SK-MEL-5 (cell line): ENCODE measurements at regions not wholly inside any gene's neighbourhood (a gene's known extent, or its start where the extent isn't known, plus 50 kb on each side); places are given as distances from the start of the nearest gene placed in this dataset.

Experiments
- DNase-seq: peaks from one replicate; pipeline ENCODE4 v3.0.0-alpha.2; 2016; ENCODE audit warnings: low read depth, low spot score
- in situ Hi-C: cut with HindIII; loops from 2 replicates; pipeline ENCODE4 v1.10.0; 2016; ENCODE audit warnings: low sequenced_read_pairs, high pct_unique_total_duplicates, low pct_unique_long_range_greater_than_20kb

- in situ Hi-C loops, result no loop called here
- DNase-seq, result no peak
Measured at GRCh38 chr15:48058371-48058770, 62.4 kb upstream of the SLC24A5 start.

DNA sequence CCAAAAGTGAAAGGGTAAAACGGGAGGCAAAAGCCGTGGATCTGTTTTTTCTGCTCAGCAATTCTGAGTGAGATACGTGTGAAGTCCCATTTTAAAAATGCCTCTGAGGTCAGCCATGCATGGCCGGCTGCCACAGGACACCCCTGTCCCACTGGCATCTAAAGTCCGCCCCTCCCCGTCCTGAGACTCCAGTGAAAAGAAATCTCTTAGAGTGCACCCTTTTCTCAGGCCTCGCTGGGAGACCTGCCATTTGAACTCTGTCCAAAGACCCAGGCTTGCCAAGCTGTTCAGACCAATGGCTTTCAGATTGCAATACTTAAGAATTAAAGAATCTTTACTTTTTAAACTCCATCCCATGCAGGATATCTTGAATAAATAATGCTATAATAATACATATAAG lies 61.0 kb upstream of the SLC24A5 start:
- no peak for DNase-seq
- in situ Hi-C loops, result no loop called here

- no peak for DNase-seq
- in situ Hi-C loops, result no loop called here
Measured at GRCh38 chr15:48060396-48060795, 60.4 kb upstream of the SLC24A5 start.

DNA sequence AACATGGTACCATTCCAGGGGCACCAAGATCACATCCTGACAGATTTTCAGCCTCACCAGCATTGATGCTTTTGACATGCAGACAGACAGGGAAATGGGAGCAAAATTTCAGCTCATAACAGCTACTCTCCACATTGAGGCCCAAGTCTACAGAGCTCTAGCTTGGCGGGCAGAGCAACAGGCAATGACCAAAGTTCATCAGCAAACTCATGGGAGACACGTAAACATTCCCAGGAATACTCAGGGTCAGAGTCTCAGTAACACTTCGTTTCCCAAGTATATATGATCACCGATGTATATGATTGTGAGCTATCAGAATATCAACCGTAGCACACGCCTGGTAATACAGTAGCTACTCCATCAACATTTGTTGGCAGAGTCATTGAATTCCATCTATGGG lies 59.2 kb upstream of the SLC24A5 start:
- no peak for DNase-seq
- in situ Hi-C loops, result no loop called here

DNA sequence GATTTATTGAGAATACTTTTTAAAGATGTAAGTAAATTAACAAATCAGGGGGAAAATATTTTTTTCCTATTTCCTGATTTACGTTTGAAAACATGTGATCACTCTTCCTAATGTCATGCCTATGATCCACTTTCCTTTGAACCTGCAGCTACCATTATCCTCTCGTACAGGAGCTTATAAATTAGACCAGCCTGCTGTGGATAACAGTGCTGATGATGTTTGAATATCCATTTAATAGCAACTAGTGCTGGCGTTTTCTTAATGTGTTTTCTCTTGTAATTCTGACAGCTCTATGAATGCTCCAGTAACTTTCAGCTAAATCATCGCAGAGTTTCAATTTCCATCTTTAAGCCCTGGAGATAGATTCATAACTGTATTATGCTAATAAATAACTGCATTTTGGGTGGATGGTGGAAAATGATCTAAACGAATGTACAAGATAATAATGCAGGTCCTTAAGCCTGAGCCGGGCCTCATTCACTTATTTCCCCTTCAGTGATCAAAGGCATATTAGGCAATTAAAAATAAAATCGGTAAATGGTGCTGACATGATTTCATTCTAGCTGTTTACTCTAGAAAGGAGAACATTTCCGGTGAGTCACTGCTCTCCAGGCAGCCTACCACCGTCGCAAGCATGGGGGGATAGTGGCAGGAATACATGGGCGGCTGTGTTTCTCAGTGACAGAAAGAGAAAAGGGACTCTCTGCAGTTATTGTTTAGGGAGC lies 58.5 kb upstream of the SLC24A5 start:
- in situ Hi-C loops, result no loop called here
- no peak for DNase-seq

- DNase-seq, result no peak
Measured at GRCh38 chr15:48063411-48063985, 57.3 kb upstream of the SLC24A5 start.

GRCh38 chr15:48064421-48064820 lies 56.4 kb upstream of the SLC24A5 start:
- in situ Hi-C loops, result no loop called here
- DNase-seq, result no peak

More at GRCh38 chr15:48063411-48063985, 57.3 kb upstream of the SLC24A5 start:
- in situ Hi-C loops, result no loop called here

- in situ Hi-C loops, result no loop called here
- no peak for DNase-seq
Measured at GRCh38 chr15:48066456-48066855, 54.3 kb upstream of the SLC24A5 start.
